ENCODE measurements at regions not wholly inside any gene's neighbourhood (a gene's known extent, or its start where the extent isn't known, plus 50 kb on each side); places are given as distances from the start of the nearest gene placed in this dataset.

- no peak for TF ChIP-seq CTCF (IDR thresholded peaks at IDR 0.05; ENCODE audit: low read depth, low read length, missing control alignments)
- no peak for DNase-seq (ENCODE audit: extremely low read depth, low read depth)
- H3K4me3 ChIP-seq (replicated peaks; ENCODE audit: low read depth, low read length), result no peak overlapping the region
These were observed 416.2 kb upstream of the CCDC196 start for GRCh38 chr14:66069830-66070541.

- no peak overlapping the region for H3K4me3 ChIP-seq (replicated peaks; ENCODE audit: low read depth, low read length)
- peak; percentile 92 for TF ChIP-seq CTCF (IDR thresholded peaks at IDR 0.05; ENCODE audit: low read depth, low read length, missing control alignments)
- no peak for DNase-seq (ENCODE audit: extremely low read depth, low read depth)
These were observed 415.4 kb upstream of the CCDC196 start for GRCh38 chr14:66070542-66071319.

GRCh38 chr14:66072190-66073084 is 413.7 kb upstream of the CCDC196 start:
- no peak overlapping the region for H3K4me3 ChIP-seq (replicated peaks; ENCODE audit: low read depth, low read length)
- TF ChIP-seq CTCF (IDR thresholded peaks at IDR 0.05; ENCODE audit: low read depth, low read length, missing control alignments), result no peak
- no peak for DNase-seq (ENCODE audit: extremely low read depth, low read depth)

GRCh38 chr14:66074537-66074936 is 411.6 kb upstream of the CCDC196 start:
- no peak overlapping the region for H3K4me3 ChIP-seq (replicated peaks; ENCODE audit: low read depth, low read length)
- no peak for DNase-seq (ENCODE audit: extremely low read depth, low read depth)
- no peak for TF ChIP-seq CTCF (IDR thresholded peaks at IDR 0.05; ENCODE audit: low read depth, low read length, missing control alignments)

- no peak for DNase-seq (ENCODE audit: extremely low read depth, low read depth)
- TF ChIP-seq CTCF (IDR thresholded peaks at IDR 0.05; ENCODE audit: low read depth, low read length, missing control alignments), result no peak
These were observed 410.0 kb upstream of the CCDC196 start for GRCh38 chr14:66076176-66076575.

GRCh38 chr14:66078006-66078405 is 408.2 kb upstream of the CCDC196 start:
- no peak overlapping the region for H3K4me3 ChIP-seq (replicated peaks; ENCODE audit: low read depth, low read length)
- TF ChIP-seq CTCF (IDR thresholded peaks at IDR 0.05; ENCODE audit: low read depth, low read length, missing control alignments), result no peak
- DNase-seq (ENCODE audit: extremely low read depth, low read depth), result no peak

More at GRCh38 chr14:66076176-66076575, 410.0 kb upstream of the CCDC196 start:
- no peak overlapping the region for H3K4me3 ChIP-seq (replicated peaks; ENCODE audit: low read depth, low read length)

Measured in HFF-Myc (cell line).